GM18867 (cell line): ENCODE measurements at regions not wholly inside any gene's neighbourhood (a gene's known extent, or its start where the extent isn't known, plus 50 kb on each side); places are given as distances from the start of the nearest gene placed in this dataset.

Experiments
- ATAC-seq: cut with Tn5 transposase; IDR thresholded peaks from one replicate; pipeline ENCODE4 v1.9.1; 2021; ENCODE audit warnings: mild to moderate bottlenecking, moderate library complexity; ENCODE audit not compliant: unreplicated experiment

DNA sequence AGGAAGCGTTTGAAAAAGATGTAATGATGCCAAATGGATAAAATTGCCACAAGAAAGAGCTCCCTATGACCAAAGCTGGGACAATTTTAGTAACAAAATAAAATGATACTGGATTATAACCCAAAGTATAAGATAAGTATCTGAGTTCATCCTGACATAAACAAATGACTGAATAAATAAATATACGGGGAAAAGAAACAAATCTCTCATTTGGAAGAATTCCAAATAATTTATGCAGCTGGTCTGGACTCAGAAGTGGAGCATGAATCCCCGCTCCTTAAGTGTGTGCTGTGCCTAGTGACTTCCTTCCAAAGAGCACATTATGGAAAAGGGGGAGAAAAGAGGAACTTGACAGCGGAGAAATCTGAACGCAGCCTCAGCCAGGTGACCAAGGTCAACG, 186.2 kb downstream of the RAMP3 start:
- ATAC-seq, result no peak

- no peak for ATAC-seq
Measured at GRCh38 chr7:45347804-45348203, 190.2 kb downstream of the RAMP3 start.

GRCh38 chr7:45349090-45349489, 191.5 kb downstream of the RAMP3 start:
- ATAC-seq, result no peak

- no peak for ATAC-seq
Measured at GRCh38 chr7:45350896-45351295, 193.3 kb downstream of the RAMP3 start.

GRCh38 chr7:45358287-45358686, 200.7 kb downstream of the RAMP3 start:
- no peak for ATAC-seq

- ATAC-seq, result no peak
Measured at GRCh38 chr7:45359250-45359649, 201.7 kb downstream of the RAMP3 start.

DNA sequence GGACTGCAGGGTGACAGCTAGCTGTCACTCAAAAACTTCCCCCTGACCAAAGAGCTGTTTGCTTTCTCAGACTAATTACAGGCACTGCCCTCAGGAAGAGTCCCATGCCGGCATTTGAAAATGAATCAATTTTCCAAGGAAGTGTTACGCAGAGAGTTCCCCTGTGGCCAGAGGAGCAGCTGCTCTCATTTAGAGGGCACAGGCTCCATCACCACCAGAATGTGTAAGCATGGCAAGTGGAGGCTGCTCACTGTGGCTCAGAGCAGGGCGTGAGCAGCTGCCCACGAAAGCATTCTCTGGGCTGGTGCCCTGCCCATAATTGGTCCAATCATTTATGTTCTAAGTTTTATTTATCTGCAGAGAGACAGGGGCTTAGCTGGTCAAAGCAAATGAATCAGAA, 202.2 kb downstream of the RAMP3 start:
- ATAC-seq, result no peak

DNA sequence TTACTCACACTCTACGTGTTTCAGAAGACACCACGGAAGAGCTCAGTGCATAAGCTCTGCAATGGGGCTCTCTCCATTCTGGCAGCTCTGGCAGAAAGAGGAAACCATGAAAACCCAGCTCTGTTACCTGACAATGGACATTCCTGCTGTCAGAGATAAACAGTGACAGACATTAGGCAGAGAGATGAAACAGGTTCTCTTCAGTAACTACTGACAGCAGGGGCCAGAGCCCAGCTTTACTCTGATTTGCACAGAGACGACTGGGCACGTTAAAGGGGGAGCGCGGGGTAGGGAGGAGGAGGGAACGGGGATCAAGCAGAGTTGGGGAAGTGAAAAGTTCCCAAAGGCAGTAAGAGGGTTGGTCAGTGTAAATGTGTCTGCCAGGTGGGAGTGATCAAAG, 206.1 kb downstream of the RAMP3 start:
- no peak for ATAC-seq

- ATAC-seq, result no peak
Measured at GRCh38 chr7:45365341-45365740, 207.8 kb downstream of the RAMP3 start.

- ATAC-seq, result no peak
Measured at GRCh38 chr7:45366475-45366874, 207.7 kb upstream of the ADCY1 start.

DNA sequence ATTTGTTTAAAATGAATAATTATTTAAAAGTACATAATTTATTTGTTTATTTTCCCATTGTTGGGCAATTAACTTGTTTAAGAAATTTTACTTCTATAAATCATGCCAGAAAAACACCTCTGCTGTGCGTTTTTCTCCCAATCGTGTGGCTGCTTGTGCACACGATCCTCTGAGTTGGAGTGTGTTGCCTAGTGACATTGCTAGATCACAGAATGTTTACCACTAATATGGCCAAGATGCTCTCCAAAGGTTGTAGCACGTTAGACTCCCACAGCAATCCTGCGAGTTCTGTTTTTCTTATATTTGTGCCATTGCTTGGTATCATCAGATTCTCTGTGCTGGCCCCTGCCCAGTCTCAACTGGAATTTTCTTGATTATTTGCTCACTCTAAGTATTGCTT, 207.1 kb upstream of the ADCY1 start:
- ATAC-seq, result no peak

- peak; percentile 64 for ATAC-seq
Measured at GRCh38 chr7:45368129-45368807, 205.9 kb upstream of the ADCY1 start.

DNA sequence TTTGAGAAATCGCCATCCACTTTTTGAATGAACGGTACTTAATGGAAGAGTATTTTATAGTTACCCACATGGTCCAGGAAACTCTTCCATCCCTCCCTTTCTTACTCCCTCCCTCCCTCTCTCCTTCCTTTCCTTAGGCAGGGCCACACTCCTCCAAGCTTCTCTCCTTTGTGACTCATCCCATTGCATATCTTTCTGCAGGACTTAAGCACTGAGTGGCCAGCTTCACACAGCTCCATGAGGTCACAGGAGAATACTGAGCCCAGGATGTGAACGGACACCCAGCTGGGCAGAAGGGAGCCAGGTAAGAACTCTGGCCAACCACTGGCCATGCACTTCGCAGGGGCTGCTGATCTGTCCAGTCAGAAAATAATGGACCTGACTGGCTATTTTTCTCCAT, 189.7 kb upstream of the ADCY1 start:
- ATAC-seq, result no peak

GRCh38 chr7:45387837-45388236, 186.3 kb upstream of the ADCY1 start:
- no peak for ATAC-seq

DNA sequence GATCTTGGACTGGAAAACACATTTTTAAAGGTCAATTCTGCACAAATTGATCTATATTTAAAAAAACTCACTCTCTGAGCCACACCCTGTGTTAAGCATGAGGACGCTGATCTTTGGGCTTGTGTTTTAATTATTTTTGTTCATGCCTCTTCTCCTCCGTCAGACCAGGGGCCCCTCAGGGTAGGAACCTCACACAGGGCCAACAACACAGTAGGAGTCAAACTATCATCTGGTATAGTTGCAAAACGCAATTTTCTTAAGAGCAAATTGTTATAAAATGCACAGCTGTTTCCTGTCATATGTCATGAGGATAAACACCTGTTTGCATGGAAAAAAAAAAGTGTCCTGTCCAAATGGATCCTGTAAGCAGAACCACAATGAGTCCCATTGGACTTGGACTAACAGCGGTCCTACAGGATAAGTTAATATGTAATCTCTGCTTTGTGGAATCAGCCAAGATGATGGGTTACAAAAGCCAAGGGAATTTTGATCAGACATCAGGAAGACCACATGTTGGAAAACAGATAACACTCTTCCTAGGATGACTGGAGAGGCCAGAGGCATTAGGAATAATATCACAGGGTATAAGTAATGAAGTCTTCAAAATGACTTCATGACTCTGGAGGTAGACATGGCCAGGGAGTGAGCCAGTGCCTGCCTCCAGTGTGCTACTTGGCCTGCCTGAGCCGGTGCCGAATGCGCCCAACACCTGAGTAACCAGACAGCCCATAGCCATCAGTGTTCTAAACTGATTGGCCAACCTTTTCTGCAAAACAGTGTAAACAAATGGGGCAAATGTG, 184.9 kb upstream of the ADCY1 start:
- no peak for ATAC-seq

- no peak for ATAC-seq
Measured at GRCh38 chr7:45390180-45390579, 184.0 kb upstream of the ADCY1 start.

GRCh38 chr7:45390731-45391130, 183.4 kb upstream of the ADCY1 start:
- no peak for ATAC-seq

DNA sequence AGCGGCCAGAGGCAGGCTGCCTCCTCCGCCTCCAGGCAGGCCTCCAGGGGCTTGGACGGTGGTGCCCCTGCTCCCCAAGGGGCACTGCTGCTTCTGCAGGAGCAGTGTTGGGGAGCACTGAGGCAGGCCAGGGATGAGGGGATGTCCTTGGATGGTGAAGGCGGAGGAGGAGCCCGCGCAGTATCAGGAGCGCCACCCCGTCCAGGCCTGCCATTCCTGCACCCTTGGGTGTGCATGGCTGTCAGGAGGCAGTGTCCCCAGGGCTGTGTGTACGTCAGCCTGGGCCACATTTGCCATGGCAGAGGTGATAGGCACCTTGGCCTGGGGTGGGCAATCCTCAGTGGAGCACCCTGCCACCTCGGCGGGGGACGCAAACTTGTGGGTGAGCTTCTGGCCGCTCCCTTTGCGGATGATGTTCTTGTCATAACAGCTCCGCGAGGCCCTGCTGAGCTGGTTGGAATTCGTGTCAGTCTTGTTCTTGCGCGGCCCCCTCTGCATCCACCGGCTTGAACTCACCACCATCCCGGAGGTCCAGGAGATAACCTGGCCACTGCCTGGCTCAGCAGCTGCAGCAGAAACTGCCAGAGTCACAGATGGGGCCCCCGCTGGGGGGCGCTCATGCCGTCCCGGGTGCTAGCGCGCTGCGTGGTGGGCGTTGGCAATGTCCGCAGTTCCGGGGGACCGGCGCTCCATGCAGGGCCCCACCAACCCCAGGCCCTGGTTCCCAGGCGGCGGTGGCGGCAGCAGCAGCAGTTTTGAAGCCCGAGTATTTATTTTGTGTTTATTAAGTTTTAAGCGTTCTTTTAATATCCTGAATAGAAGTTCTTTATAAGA, 182.3 kb upstream of the ADCY1 start:
- no peak for ATAC-seq

GRCh38 chr7:45394117-45394708, 180.0 kb upstream of the ADCY1 start:
- ATAC-seq, result no peak

DNA sequence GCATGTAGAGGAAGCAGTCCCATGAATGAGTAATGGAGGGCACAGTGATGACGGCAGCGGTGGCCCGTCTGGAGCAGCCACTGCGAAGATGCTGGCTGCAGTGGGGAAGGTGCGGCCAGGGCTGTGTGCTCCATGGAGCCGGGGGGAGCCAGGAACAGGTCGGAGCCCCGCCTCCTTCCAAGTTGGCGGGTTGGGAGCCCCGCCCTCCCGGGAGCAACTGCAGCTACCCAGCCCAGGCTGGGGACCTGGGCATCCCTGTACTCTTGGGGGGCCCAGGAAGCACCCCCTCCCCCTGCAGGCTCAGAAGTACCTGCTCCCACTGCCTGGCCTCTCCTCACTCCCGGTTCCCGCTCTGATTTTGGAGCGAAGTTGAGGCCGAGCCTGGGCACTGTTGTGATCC, 175.1 kb upstream of the ADCY1 start:
- ATAC-seq, result no peak

DNA sequence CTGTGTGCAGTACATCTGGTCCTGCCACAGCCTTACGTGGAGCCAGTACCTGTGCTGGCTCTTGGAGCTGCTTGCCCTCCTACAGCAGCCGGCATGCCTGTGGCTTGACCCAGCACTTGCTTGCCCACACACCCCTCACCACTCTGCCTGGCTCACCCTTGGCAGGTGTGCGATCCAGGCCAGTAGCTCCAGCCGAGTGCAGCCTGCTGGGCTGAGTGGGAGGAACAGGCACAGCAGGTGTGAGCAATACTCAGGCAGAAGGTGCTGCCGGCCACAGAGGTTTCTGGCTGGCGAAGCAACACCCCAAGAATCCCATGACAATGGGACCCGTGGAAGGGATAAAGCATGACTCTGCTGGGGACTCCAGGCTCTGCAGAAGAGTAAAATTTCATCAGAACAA, 173.5 kb upstream of the ADCY1 start:
- ATAC-seq, result no peak
